SK-N-MC (cell line): ENCODE measurements at regions not wholly inside any gene's neighbourhood (a gene's known extent, or its start where the extent isn't known, plus 50 kb on each side); places are given as distances from the start of the nearest gene placed in this dataset.

Source experiments
- EZH2 ChIP-seq: fragments of 200-600 bp; sonication (generic); IDR thresholded peaks from one replicate; pipeline ENCODE4 v1.6.1; 2017; ENCODE audit warnings: antibody characterized with exemption
- FOXP2 ChIP-seq: optimal IDR thresholded peaks from 2 replicates; pipeline ENCODE3; 2011; ENCODE audit warnings: mild to moderate bottlenecking, moderate library complexity; ENCODE audit not compliant: insufficient read depth; ENCODE audit errors: extremely low read length, control extremely low read depth
- POLR2AphosphoS5 ChIP-seq: IDR thresholded peaks from 2 replicates; pipeline ENCODE4 v1.6.1; 2012; ENCODE audit warnings: mild to moderate bottlenecking, low read depth, low read length, borderline replicate concordance

GRCh38 chr9:7316166-7316795, 483.3 kb downstream of the DMAC1 start:
- TF ChIP-seq EZH2, result no peak
- TF ChIP-seq POLR2AphosphoS5, result no peak
- TF ChIP-seq FOXP2, result no peak
